HG03139 (cell line): ENCODE measurements at regions not wholly inside any gene's neighbourhood (a gene's known extent, or its start where the extent isn't known, plus 50 kb on each side); places are given as distances from the start of the nearest gene placed in this dataset.

ENCODE experiments used
- ATAC-seq: cut with Tn5 transposase; IDR thresholded peaks from one replicate; pipeline ENCODE4 v1.9.1; 2021; ENCODE audit not compliant: unreplicated experiment

- ATAC-seq = no peak
Measured at GRCh38 chr9:74304598-74304997, 192.5 kb upstream of the RORB start.

DNA sequence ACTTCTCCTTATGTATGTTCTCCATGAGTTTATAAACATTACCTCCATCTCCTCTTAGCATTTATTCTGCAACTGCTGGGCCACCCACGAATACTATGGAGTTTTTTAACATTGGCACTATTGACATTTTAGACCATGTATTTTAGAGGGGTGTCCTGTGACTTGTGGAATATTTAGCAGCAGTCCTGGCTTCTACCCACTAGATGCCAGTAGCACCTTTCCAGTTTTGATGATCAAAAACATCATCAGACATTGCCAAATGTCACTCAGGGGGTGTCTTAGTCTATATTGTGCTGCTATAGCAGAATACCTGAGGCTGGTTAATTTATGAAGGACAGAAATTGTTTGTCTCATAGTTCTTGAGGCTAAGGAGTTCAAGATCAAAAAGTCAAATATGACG lies 187.5 kb upstream of the RORB start:
- ATAC-seq = no peak

- no peak for ATAC-seq
Measured at GRCh38 chr9:74317235-74317634, 179.9 kb upstream of the RORB start.

GRCh38 chr9:74321396-74321795 lies 175.7 kb upstream of the RORB start:
- ATAC-seq = no peak

GRCh38 chr9:74322661-74323314 lies 174.3 kb upstream of the RORB start:
- ATAC-seq = peak; percentile 56

DNA sequence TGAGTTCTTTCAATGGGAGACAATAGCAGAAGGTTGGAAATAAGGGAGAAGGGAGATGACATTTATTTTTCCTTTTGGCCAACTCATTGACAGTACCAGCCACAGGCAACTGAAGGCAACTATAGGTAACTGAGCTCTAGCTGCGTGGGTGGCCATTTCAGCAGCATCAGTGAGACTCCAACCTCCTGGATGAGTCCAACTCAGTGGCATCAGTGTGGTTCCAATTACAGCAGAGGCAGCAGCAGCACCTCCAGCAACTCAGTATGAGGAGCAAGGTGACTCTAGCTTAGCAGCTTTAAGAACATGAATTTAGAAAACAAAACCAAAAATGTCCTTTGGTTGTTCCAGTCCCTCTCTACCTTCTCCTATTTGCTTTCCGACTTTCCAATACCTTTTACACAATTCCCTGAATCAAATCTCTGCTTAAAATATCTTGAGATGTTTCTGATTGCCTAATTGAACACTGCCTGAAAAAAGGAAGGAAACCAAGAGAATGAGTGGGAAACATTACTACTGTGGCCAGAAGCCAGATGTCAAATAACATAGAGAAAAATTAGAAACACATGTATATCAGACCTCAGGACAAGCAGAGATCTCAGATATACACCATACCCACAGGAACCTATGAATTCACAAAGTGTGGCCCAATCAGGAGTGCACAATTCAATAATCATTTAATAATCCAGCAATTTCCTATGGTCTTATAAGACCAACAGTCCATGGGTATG lies 166.5 kb upstream of the RORB start:
- no peak for ATAC-seq

DNA sequence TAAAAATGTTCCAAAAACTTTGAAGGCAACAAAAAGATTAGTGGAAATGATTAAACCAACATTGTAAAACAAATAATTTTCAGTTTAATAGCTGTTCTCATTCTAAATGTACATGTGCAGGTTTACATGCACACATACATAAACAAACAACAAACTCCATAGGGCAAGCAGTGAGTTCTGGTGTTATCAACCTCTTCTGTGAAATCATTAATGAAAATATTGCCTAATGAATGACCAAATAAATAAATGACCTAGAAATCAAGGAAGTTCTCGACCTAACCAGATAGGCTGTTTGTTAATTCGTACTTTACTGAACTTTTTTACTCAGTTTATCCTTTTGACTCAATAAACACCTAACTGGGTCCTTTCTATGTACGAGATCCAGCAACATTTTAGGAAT lies 165.5 kb upstream of the RORB start:
- ATAC-seq = no peak

DNA sequence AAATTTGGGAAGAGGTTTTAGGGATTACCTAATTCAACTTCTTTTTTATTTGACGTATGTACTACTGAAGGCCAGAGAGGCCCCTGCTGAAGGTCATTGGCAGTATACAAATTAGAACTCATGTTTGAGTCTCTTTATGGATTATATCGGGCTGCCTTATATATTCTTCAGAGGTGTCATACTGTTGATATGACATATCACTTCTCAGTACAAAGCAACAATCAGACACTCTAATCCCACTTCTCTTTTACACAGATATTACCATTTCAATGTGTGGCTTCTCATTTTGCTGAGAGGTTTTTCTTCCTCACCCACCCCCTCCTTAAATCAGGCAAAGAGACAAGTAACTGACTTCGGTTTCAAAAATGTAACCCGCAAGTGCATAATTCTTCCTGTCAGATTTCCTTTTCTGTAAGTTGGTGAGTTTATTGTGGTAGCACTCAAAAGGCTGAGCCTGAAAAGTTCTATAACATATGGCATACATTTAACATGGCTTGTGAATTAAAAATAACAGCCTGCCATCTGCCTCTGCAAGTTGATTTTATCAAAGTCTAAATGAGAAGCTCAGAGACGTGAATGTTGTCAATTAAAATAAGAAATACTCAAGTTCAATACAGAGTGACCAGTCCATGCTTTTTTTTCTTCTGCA lies 163.6 kb upstream of the RORB start:
- ATAC-seq = no peak

GRCh38 chr9:74334271-74334670 lies 162.9 kb upstream of the RORB start:
- no peak for ATAC-seq

GRCh38 chr9:74336161-74336560 lies 161.0 kb upstream of the RORB start:
- ATAC-seq = no peak

GRCh38 chr9:74348777-74349176 lies 148.4 kb upstream of the RORB start:
- no peak for ATAC-seq

DNA sequence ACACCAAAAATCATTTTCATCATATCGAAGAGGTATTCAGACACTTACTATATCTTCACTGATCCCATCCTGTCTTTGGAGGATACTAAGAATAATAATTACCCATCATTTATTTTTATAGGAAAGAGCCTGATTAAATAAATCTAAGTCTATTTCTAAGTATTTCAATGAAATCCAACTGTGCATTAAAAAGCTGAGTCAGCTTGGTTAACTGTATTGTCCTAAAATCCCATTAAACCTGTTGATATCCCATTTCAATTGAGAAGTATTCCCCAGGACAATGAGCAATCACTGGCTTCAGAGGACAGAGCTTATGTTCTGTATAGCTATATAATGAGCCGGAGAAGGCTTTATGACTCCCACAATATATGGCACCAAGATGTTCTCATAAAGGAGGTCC lies 142.0 kb upstream of the RORB start:
- ATAC-seq = no peak

GRCh38 chr9:74357577-74357976 lies 139.6 kb upstream of the RORB start:
- no peak for ATAC-seq

DNA sequence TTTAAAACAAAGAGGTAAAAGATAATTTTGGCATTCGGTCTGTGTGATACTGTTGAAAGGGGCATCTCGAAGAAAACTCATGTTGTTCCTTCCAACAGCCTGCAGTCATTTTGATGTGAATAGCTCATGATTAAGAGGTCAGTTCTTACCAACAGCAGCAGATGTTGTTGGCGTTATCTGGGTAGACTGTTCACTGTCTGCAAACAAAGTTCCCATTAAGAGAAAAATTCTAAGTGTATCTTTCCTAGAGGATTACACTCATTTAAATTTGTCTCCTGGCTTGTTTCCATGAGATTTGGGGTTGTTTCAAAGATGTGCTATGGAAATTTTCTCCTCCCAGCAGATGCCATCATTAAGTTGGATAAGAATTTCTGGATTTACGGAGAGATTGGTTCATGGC lies 138.2 kb upstream of the RORB start:
- ATAC-seq = no peak

- ATAC-seq = no peak
Measured at GRCh38 chr9:74361508-74361907, 135.6 kb upstream of the RORB start.

- no peak for ATAC-seq
Measured at GRCh38 chr9:74362423-74362822, 134.7 kb upstream of the RORB start.

GRCh38 chr9:74366111-74366510 lies 131.0 kb upstream of the RORB start:
- ATAC-seq = no peak

GRCh38 chr9:74369844-74370243 lies 127.3 kb upstream of the RORB start:
- ATAC-seq = no peak

GRCh38 chr9:74373348-74373747 lies 123.8 kb upstream of the RORB start:
- no peak for ATAC-seq

DNA sequence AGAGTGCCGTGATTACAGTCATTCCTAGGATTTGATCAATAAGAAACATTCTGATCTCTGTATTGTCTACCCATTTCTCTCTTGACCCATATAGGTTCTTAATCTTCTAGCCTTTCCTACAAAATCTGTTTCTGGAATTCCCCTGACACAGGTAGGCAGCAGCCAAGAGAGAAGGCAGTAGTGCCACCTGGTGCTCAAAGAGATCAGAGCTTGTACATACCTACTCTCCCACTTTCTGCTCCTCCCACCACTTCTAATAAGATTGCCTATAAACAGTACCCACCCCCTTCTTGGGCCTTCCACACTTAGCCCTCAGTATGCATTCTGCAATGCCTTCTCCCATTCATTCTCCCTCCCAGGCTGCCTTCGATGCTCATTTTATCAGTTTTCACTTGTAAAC lies 117.4 kb upstream of the RORB start:
- no peak for ATAC-seq

DNA sequence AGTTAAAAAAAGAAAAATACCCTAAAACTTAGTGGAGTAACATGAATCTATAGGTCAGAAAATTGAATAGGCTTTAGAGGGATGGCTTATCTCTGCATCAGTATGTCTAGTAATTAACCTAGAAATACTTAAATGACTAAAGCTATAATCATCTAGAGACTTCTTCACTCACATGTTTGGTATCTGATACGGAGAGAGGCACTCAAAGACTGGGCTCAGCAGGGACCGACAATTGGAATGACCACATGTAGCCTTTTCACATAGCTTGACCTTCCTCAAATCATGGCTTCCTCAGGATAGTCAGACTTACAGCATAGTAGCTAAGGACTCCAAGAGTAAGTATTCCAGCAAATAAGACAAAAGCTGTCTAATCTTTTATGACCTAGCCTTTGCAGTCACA lies 105.3 kb upstream of the RORB start:
- ATAC-seq = no peak

GRCh38 chr9:74403581-74403980 lies 93.6 kb upstream of the RORB start:
- no peak for ATAC-seq
